ENCODE measurements at regions not wholly inside any gene's neighbourhood (a gene's known extent, or its start where the extent isn't known, plus 50 kb on each side); places are given as distances from the start of the nearest gene placed in this dataset.

DNA sequence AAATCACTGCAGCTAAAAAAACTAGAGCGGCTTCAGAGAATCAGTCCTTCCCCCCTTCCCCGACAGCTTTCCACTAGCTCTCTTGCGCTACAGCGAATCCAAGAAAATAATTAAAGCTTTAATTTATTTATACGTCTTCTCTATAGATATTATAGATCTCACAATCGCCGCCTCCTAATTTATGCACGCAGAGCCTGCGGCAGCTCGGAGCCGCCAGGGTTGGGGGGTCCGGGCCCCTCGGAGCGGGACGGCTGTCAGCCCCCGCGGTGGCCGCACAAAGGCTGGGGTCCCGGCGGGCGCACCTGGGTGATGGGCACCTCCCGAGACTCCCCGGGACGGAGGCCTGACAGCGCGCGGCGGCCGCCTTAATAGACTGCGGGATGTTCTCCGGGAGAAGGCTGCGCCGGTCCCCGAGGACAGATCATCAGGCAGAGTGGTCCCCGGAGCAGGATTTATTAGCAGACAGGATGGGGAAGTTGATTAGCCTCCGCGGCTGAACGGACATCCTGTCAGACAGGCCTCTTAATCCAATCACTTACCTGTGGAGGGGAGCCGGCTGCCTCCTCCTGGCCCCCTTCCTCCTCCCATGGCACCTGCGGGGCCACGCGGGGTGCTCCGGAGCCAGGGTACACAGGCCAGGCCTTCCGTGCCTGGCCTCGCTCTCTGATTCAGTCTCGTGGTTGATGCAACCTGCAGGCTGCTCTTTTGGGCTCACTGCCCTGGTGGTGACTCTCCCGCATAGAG is 166.8 kb downstream of the MELK start:
- TF ChIP-seq, protein P1, sequence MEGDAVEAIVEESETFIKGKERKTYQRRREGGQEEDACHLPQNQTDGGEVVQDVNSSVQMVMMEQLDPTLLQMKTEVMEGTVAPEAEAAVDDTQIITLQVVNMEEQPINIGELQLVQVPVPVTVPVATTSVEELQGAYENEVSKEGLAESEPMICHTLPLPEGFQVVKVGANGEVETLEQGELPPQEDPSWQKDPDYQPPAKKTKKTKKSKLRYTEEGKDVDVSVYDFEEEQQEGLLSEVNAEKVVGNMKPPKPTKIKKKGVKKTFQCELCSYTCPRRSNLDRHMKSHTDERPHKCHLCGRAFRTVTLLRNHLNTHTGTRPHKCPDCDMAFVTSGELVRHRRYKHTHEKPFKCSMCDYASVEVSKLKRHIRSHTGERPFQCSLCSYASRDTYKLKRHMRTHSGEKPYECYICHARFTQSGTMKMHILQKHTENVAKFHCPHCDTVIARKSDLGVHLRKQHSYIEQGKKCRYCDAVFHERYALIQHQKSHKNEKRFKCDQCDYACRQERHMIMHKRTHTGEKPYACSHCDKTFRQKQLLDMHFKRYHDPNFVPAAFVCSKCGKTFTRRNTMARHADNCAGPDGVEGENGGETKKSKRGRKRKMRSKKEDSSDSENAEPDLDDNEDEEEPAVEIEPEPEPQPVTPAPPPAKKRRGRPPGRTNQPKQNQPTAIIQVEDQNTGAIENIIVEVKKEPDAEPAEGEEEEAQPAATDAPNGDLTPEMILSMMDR (IDR thresholded peaks at IDR 0.05; ENCODE audit: insufficient read depth, low read length), result no peak
- no peak for TF ChIP-seq GABPA (IDR thresholded peaks at IDR 0.05; ENCODE audit: low read depth)
- no peak for TF ChIP-seq POLR2AphosphoS5 (IDR thresholded peaks at IDR 0.05; ENCODE audit: low read depth)
